ENCODE measurements at regions not wholly inside any gene's neighbourhood (a gene's known extent, or its start where the extent isn't known, plus 50 kb on each side); places are given as distances from the start of the nearest gene placed in this dataset.

DNA sequence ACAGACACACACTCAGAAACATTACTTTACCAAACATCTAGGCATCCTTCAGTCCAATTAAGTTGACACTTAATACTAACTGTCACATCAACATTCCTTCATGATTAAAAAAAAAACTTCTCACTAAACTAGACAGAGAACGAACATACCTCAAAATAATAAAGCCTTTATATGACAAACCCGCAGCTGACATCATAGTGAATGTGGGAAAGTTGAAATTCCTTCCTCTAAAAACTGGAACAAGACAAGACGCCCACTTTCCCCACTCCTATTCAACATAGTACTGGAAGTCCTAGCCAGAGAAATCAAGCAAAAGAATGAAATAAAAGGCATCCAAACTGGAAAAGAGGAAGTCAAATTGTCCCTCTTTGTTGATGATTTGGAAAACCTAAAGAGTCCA, 96.9 kb upstream of the PPP1R9A start:
- no peak overlapping the region for H2AFZ ChIP-seq (ENCODE audit: low read depth, low read length, poor library complexity, severe bottlenecking)
- no peak overlapping the region for H3K9ac ChIP-seq (ENCODE audit: low read length)
- TF ChIP-seq ZNF274 (IDR thresholded peaks at IDR 0.05; ENCODE audit: low read depth, low read length) (no peak), FOSL1 (IDR thresholded peaks at IDR 0.05; ENCODE audit: low read depth) (no peak), SP1 (IDR thresholded peaks at IDR 0.05; ENCODE audit: low read depth) (no peak), SRF (IDR thresholded peaks at IDR 0.05; ENCODE audit: low read depth) (no peak), POLR2AphosphoS5 (IDR thresholded peaks at IDR 0.05; ENCODE audit: low read depth, low read length) (no peak), EZH2 (IDR thresholded peaks at IDR 0.05) (no peak), EGR1 (IDR thresholded peaks at IDR 0.05; ENCODE audit: low read depth) (no peak), ZFX (IDR thresholded peaks at IDR 0.05) (no peak), JUND (IDR thresholded peaks at IDR 0.05) (no peak)
- TF ChIP-seq, protein P1, sequence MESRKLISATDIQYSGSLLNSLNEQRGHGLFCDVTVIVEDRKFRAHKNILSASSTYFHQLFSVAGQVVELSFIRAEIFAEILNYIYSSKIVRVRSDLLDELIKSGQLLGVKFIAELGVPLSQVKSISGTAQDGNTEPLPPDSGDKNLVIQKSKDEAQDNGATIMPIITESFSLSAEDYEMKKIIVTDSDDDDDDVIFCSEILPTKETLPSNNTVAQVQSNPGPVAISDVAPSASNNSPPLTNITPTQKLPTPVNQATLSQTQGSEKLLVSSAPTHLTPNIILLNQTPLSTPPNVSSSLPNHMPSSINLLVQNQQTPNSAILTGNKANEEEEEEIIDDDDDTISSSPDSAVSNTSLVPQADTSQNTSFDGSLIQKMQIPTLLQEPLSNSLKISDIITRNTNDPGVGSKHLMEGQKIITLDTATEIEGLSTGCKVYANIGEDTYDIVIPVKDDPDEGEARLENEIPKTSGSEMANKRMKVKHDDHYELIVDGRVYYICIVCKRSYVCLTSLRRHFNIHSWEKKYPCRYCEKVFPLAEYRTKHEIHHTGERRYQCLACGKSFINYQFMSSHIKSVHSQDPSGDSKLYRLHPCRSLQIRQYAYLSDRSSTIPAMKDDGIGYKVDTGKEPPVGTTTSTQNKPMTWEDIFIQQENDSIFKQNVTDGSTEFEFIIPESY (IDR thresholded peaks at IDR 0.05; ENCODE audit: extremely low read depth, insufficient replicate concordance, low read length): no peak
- TF ChIP-seq, protein P2, sequence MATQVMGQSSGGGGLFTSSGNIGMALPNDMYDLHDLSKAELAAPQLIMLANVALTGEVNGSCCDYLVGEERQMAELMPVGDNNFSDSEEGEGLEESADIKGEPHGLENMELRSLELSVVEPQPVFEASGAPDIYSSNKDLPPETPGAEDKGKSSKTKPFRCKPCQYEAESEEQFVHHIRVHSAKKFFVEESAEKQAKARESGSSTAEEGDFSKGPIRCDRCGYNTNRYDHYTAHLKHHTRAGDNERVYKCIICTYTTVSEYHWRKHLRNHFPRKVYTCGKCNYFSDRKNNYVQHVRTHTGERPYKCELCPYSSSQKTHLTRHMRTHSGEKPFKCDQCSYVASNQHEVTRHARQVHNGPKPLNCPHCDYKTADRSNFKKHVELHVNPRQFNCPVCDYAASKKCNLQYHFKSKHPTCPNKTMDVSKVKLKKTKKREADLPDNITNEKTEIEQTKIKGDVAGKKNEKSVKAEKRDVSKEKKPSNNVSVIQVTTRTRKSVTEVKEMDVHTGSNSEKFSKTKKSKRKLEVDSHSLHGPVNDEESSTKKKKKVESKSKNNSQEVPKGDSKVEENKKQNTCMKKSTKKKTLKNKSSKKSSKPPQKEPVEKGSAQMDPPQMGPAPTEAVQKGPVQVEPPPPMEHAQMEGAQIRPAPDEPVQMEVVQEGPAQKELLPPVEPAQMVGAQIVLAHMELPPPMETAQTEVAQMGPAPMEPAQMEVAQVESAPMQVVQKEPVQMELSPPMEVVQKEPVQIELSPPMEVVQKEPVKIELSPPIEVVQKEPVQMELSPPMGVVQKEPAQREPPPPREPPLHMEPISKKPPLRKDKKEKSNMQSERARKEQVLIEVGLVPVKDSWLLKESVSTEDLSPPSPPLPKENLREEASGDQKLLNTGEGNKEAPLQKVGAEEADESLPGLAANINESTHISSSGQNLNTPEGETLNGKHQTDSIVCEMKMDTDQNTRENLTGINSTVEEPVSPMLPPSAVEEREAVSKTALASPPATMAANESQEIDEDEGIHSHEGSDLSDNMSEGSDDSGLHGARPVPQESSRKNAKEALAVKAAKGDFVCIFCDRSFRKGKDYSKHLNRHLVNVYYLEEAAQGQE (IDR thresholded peaks at IDR 0.05; ENCODE audit: low read depth): no peak
- no peak overlapping the region for H3K27ac ChIP-seq (ENCODE audit: low read depth, low read length)
- no peak overlapping the region for H3K4me2 ChIP-seq (ENCODE audit: low read length)
- H3K36me3 ChIP-seq (ENCODE audit: control insufficient read depth in 1 of 2, insufficient read depth in 2 of 2, low read length in 2 of 2): no peaks in the 10 kb centered on the region
- DNase-seq (ENCODE audit: low read depth, low spot score): no peak
- ChIA-PET RAD21 (ENCODE audit: low non-redundant PET in 1 of 2, low total read pairs in 2 of 2, uncharacterized antibody in 2 of 2, unreplicated experiment in 2 of 2) (no interaction called here), CTCF (no interaction called here), POLR2A (no interaction called here)
- intact Hi-C loops (cut with micrococcal nuclease): no loop called here
- no peaks in the 10 kb centered on the region for H3K4me1 ChIP-seq (ENCODE audit: control insufficient read depth in 1 of 2, insufficient read depth in 2 of 2, low read length in 2 of 2)
- no peak for ATAC-seq
- no peaks in the 10 kb centered on the region for H3K27me3 ChIP-seq (ENCODE audit: insufficient read depth, low read length)
- H3K9me2 ChIP-seq (ENCODE audit: insufficient read depth): no peaks in the 10 kb centered on the region
- BruUV-seq (replicated peaks): no TSS peak
- H3K4me3 ChIP-seq (replicated peaks in 1 of 2; ENCODE audit: low read depth in 1 of 2, low read length in 2 of 2): no peak overlapping the region
- no peaks in the 10 kb centered on the region for H3K79me2 ChIP-seq (ENCODE audit: insufficient read depth, low read length)
- no peaks in the 10 kb centered on the region for H4K20me1 ChIP-seq (ENCODE audit: insufficient read depth)
- no peaks in the 10 kb centered on the region for H3K9me3 ChIP-seq (ENCODE audit: control insufficient read depth in 1 of 2, insufficient read depth in 1 of 2, low read depth in 1 of 2, low read length in 2 of 2)

Data from HCT116 (cell line).